ENCODE measurements at regions not wholly inside any gene's neighbourhood (a gene's known extent, or its start where the extent isn't known, plus 50 kb on each side); places are given as distances from the start of the nearest gene placed in this dataset.

- ATAC-seq, result no peak
- TF ChIP-seq ESRRG (CRISPR knock-in tag; IDR thresholded peaks at IDR 0.05) (no peak), ZNF8 (CRISPR knock-in tag; IDR thresholded peaks at IDR 0.05) (no peak), ZFP30 (CRISPR knock-in tag; IDR thresholded peaks at IDR 0.05) (no peak), PATZ1 (CRISPR knock-in tag; IDR thresholded peaks at IDR 0.05; ENCODE audit: borderline replicate concordance) (no peak), GLIS3 (CRISPR knock-in tag; IDR thresholded peaks at IDR 0.05) (no peak), SNAI2 (CRISPR knock-in tag; IDR thresholded peaks at IDR 0.05) (no peak)
These were observed 94.7 kb upstream of the C1orf21 start for GRCh38 chr1:184292101-184292500.

- TF ChIP-seq ESRRG (CRISPR knock-in tag; IDR thresholded peaks at IDR 0.05) (no peak), ZC3H10 (CRISPR knock-in tag; IDR thresholded peaks at IDR 0.05) (no peak), POU6F1 (CRISPR knock-in tag; IDR thresholded peaks at IDR 0.05; ENCODE audit: borderline replicate concordance, low read depth) (no peak), CSRNP3 (CRISPR knock-in tag; IDR thresholded peaks at IDR 0.05) (no peak), SNAI2 (CRISPR knock-in tag; IDR thresholded peaks at IDR 0.05) (no peak), GLIS3 (CRISPR knock-in tag; IDR thresholded peaks at IDR 0.05) (no peak)
- no peak for ATAC-seq
These were observed 92.7 kb upstream of the C1orf21 start for GRCh38 chr1:184294101-184294500.

- TF ChIP-seq CSDC2 (CRISPR knock-in tag; IDR thresholded peaks at IDR 0.05) (no peak), PPARA (CRISPR knock-in tag; IDR thresholded peaks at IDR 0.05; ENCODE audit: borderline replicate concordance) (no peak), ZNF565 (CRISPR knock-in tag; conservative IDR thresholded peaks at IDR 0.05; ENCODE audit: low read depth) (no peak), ZC3H10 (CRISPR knock-in tag; IDR thresholded peaks at IDR 0.05) (no peak), RARB (CRISPR knock-in tag; IDR thresholded peaks at IDR 0.05) (no peak), TSHZ2 (CRISPR knock-in tag; IDR thresholded peaks at IDR 0.05) (no peak), CSRNP3 (CRISPR knock-in tag; IDR thresholded peaks at IDR 0.05) (no peak), CREB5 (CRISPR knock-in tag; IDR thresholded peaks at IDR 0.05; ENCODE audit: low read depth) (no peak), ARNTL (CRISPR knock-in tag; IDR thresholded peaks at IDR 0.05; ENCODE audit: borderline replicate concordance, low read depth) (no peak), ESRRG (CRISPR knock-in tag; IDR thresholded peaks at IDR 0.05) (no peak), PATZ1 (CRISPR knock-in tag; IDR thresholded peaks at IDR 0.05; ENCODE audit: borderline replicate concordance) (no peak), ZNF8 (CRISPR knock-in tag; IDR thresholded peaks at IDR 0.05) (no peak), ZFP30 (CRISPR knock-in tag; IDR thresholded peaks at IDR 0.05) (no peak), TCF4 (CRISPR knock-in tag; IDR thresholded peaks at IDR 0.05; ENCODE audit: borderline replicate concordance) (no peak), TOX (CRISPR knock-in tag; IDR thresholded peaks at IDR 0.05; ENCODE audit: borderline replicate concordance) (no peak), SNAI2 (CRISPR knock-in tag; IDR thresholded peaks at IDR 0.05) (no peak), OSR1 (CRISPR knock-in tag; IDR thresholded peaks at IDR 0.05) (no peak), POU6F1 (CRISPR knock-in tag; IDR thresholded peaks at IDR 0.05; ENCODE audit: borderline replicate concordance, low read depth) (no peak), GLIS3 (CRISPR knock-in tag; IDR thresholded peaks at IDR 0.05) (no peak), ZFP3 (CRISPR knock-in tag; IDR thresholded peaks at IDR 0.05) (no peak)
- ATAC-seq, result peak; percentile 71
These were observed 90.2 kb upstream of the C1orf21 start for GRCh38 chr1:184296466-184297243.

All from SK-N-SH treated with all-trans-retinoic acid at 6 μM for 48 hours (cell line).